ENCODE measurements at regions not wholly inside any gene's neighbourhood (a gene's known extent, or its start where the extent isn't known, plus 50 kb on each side); places are given as distances from the start of the nearest gene placed in this dataset.

- WGBS (ENCODE audit: insufficient coverage, low coverage, missing lambda C conversion rate) = 0% methylated on average over 3 of the region's 10 CpGs
Observed at GRCh38 chr13:22594041-22594440, 586.7 kb upstream of the SGCG start.

More at GRCh38 chr13:22594041-22594440, 586.7 kb upstream of the SGCG start:
- H3K4me2 ChIP-seq (ENCODE audit: insufficient read depth, low read length) = no peak overlapping the region
- no peak for ATAC-seq
- H3K9me1 ChIP-seq (ENCODE audit: control insufficient read depth, insufficient read depth, low read length) = no peaks in the 10 kb centered on the region
- intact Hi-C loops (cut with micrococcal nuclease) (no loop called here), in situ Hi-C loops (cut with MboI) (no loop called here)
- H3K27me3 ChIP-seq (ENCODE audit: control insufficient read depth in 2 of 2, insufficient read depth in 2 of 2, low read length in 2 of 2) = 0 out of 5 replicates have a peak, but pooled peaks cover 0 to 5% of the 10 kb centered on the region in 2 experiments
- H4K20me1 ChIP-seq (replicated peaks; ENCODE audit: control insufficient read depth, insufficient read depth, low read length) = no peaks in the 10 kb centered on the region
- ChIA-PET CTCF (ENCODE audit: low intra/inter-chr PET ratio) (no interaction called here), POLR2A (no interaction called here)
- H3K4me1 ChIP-seq (replicated peaks in 1 of 2; ENCODE audit: control insufficient read depth in 2 of 2, insufficient read depth in 2 of 2, low read length in 2 of 2) = no peaks in the 10 kb centered on the region
- no peaks in the 10 kb centered on the region for H3K36me3 ChIP-seq (ENCODE audit: control insufficient read depth, insufficient read depth, low read length)
- no TSS peak for BruUV-seq (replicated peaks)
- FAIRE-seq = no peak
- no peak overlapping the region for H3K9ac ChIP-seq (ENCODE audit: insufficient read depth in 1 of 2, low read depth in 2 of 2, low read length in 2 of 2)
- no peaks in the 10 kb centered on the region for H3K79me2 ChIP-seq (ENCODE audit: control insufficient read depth, insufficient read depth, low read length)
- H3K27ac ChIP-seq (ENCODE audit: extremely low read depth, low read depth, low read length) = no peak overlapping the region
- no peak for DNase-seq (ENCODE audit: extremely low read depth in 1 of 4, low spot score in 3 of 4)
- no peak overlapping the region for H3K4me3 ChIP-seq
- no peak overlapping the region for H2AFZ ChIP-seq (ENCODE audit: low read depth, low read length)
- TF ChIP-seq ZSCAN29 (IDR thresholded peaks at IDR 0.05) (no peak), ZNF77 (CRISPR knock-in tag; IDR thresholded peaks at IDR 0.05) (no peak), BHLHE40 (IDR thresholded peaks at IDR 0.05; ENCODE audit: low read length) (no peak), HOXB6 (CRISPR knock-in tag; IDR thresholded peaks at IDR 0.05; ENCODE audit: borderline replicate concordance) (no peak), KLF10 (CRISPR knock-in tag; IDR thresholded peaks at IDR 0.05) (no peak), ZKSCAN8 (CRISPR knock-in tag; IDR thresholded peaks at IDR 0.05) (no peak), DNMT1 (IDR thresholded peaks at IDR 0.05) (no peak), THRA (IDR thresholded peaks at IDR 0.05) (no peak), SIX5 (IDR thresholded peaks at IDR 0.05; ENCODE audit: borderline replicate concordance in 1 of 2, insufficient read depth in 1 of 2, low read depth in 1 of 2, low read length in 2 of 2) (no peak), IFI16 (CRISPR knock-in tag; IDR thresholded peaks at IDR 0.05) (no peak)
- TF ChIP-seq, protein P1, sequence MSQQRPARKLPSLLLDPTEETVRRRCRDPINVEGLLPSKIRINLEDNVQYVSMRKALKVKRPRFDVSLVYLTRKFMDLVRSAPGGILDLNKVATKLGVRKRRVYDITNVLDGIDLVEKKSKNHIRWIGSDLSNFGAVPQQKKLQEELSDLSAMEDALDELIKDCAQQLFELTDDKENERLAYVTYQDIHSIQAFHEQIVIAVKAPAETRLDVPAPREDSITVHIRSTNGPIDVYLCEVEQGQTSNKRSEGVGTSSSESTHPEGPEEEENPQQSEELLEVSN (IDR thresholded peaks at IDR 0.05; ENCODE audit: borderline replicate concordance in 1 of 2, extremely low read depth in 1 of 2, insufficient read depth in 1 of 2, insufficient read length in 1 of 2, low read depth in 1 of 2, low read length in 1 of 2, poor library complexity in 1 of 2, severe bottlenecking in 1 of 2) = no peak
- TF ChIP-seq, protein P2, sequence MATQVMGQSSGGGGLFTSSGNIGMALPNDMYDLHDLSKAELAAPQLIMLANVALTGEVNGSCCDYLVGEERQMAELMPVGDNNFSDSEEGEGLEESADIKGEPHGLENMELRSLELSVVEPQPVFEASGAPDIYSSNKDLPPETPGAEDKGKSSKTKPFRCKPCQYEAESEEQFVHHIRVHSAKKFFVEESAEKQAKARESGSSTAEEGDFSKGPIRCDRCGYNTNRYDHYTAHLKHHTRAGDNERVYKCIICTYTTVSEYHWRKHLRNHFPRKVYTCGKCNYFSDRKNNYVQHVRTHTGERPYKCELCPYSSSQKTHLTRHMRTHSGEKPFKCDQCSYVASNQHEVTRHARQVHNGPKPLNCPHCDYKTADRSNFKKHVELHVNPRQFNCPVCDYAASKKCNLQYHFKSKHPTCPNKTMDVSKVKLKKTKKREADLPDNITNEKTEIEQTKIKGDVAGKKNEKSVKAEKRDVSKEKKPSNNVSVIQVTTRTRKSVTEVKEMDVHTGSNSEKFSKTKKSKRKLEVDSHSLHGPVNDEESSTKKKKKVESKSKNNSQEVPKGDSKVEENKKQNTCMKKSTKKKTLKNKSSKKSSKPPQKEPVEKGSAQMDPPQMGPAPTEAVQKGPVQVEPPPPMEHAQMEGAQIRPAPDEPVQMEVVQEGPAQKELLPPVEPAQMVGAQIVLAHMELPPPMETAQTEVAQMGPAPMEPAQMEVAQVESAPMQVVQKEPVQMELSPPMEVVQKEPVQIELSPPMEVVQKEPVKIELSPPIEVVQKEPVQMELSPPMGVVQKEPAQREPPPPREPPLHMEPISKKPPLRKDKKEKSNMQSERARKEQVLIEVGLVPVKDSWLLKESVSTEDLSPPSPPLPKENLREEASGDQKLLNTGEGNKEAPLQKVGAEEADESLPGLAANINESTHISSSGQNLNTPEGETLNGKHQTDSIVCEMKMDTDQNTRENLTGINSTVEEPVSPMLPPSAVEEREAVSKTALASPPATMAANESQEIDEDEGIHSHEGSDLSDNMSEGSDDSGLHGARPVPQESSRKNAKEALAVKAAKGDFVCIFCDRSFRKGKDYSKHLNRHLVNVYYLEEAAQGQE (IDR thresholded peaks at IDR 0.05; ENCODE audit: borderline replicate concordance) = no peak
- TF ChIP-seq, protein P2 (CRISPR knock-in tag; IDR thresholded peaks at IDR 0.05; ENCODE audit: low read depth) = no peak
- H3K9me3 ChIP-seq (replicated peaks; ENCODE audit: control insufficient read depth, insufficient read depth, low read depth, low read length) = no peaks in the 10 kb centered on the region
